ENCODE measurements at regions not wholly inside any gene's neighbourhood (a gene's known extent, or its start where the extent isn't known, plus 50 kb on each side); places are given as distances from the start of the nearest gene placed in this dataset.

DNA sequence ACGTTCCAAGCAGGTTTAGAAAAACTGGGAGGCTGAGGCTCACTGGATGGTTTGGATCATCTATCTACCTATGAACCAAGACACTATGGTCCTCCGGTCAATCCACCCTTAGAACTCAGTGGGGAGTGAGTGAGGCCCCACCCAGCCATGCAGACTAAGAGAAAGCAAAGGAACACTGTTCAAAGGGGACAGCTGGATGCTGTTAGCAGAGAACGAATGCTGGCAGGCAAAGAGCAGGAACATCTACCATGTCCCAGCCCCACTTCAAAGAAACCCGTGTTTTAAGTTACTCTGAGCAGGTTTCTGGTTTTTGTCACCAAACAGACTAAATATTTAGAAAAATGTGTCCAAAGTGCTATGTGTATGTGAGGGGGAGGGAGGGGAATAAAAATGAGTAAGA, 183.4 kb upstream of the XYLT1 start:
- Histone ChIP-seq H3K4me3 (no peak overlapping the region), H3K36me3 (ENCODE audit: insufficient read depth, low read length) (no peaks in the 10 kb centered on the region), H3K9me3 (ENCODE audit: low read depth, low read length) (no peaks in the 10 kb centered on the region), H3K27ac (no peak overlapping the region), H3K9ac (ENCODE audit: insufficient read length) (no peak overlapping the region)
- DNase-seq (ENCODE audit: low read depth, low spot score): no peak
- TF ChIP-seq EZH2 (IDR thresholded peaks at IDR 0.05) (no peak), POLR2AphosphoS5 (IDR thresholded peaks at IDR 0.05; ENCODE audit: borderline replicate concordance, low read depth, low read length) (no peak), FOXP2 (optimal IDR thresholded peaks at IDR 0.05; ENCODE audit: control extremely low read depth, extremely low read length, insufficient read depth) (no peak)

GRCh38 chr16:17647879-17648872, 177.4 kb upstream of the XYLT1 start:
- no peak overlapping the region for H3K9ac ChIP-seq (ENCODE audit: insufficient read length)
- TF ChIP-seq FOXP2 (optimal IDR thresholded peaks at IDR 0.05; ENCODE audit: control extremely low read depth, extremely low read length, insufficient read depth) (no peak), EZH2 (IDR thresholded peaks at IDR 0.05) (no peak), POLR2AphosphoS5 (IDR thresholded peaks at IDR 0.05; ENCODE audit: borderline replicate concordance, low read depth, low read length) (no peak)
- no peak for DNase-seq (ENCODE audit: low read depth, low spot score)
- H3K9me3 ChIP-seq (ENCODE audit: low read depth, low read length): no peaks in the 10 kb centered on the region
- H3K27ac ChIP-seq: no peak overlapping the region
- no peak overlapping the region for H3K4me3 ChIP-seq
- H3K36me3 ChIP-seq (ENCODE audit: insufficient read depth, low read length): no peaks in the 10 kb centered on the region

DNA sequence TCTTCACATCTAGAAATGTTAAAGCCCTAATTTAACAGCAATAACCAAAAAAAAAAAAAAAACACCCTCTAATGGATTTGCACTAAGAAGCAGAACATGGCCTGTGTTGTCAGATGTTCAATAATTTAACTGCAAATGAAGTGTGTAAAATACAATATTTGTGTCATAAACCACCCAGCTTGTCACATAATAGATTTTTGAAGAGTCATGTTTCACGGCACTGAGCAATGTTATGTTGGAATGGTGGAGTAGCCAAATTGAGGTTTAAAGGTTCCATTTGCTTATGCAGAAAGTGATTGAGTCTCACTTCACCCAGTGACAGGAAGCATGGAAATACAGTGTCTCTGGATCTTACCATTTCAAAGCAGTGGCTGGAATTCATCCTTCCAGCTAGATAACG, 173.2 kb upstream of the XYLT1 start:
- TF ChIP-seq FOXP2 (optimal IDR thresholded peaks at IDR 0.05; ENCODE audit: control extremely low read depth, extremely low read length, insufficient read depth) (no peak), POLR2AphosphoS5 (IDR thresholded peaks at IDR 0.05; ENCODE audit: borderline replicate concordance, low read depth, low read length) (no peak), EZH2 (IDR thresholded peaks at IDR 0.05) (no peak)
- H3K36me3 ChIP-seq (ENCODE audit: insufficient read depth, low read length): no peaks in the 10 kb centered on the region
- H3K4me3 ChIP-seq: no peak overlapping the region
- no peaks in the 10 kb centered on the region for H3K9me3 ChIP-seq (ENCODE audit: low read depth, low read length)
- no peak overlapping the region for H3K27ac ChIP-seq
- H3K9ac ChIP-seq (ENCODE audit: insufficient read length): no peak overlapping the region
- no peak for DNase-seq (ENCODE audit: low read depth, low spot score)

- no peak overlapping the region for H3K9ac ChIP-seq (ENCODE audit: insufficient read length)
- H3K36me3 ChIP-seq (ENCODE audit: insufficient read depth, low read length): no peaks in the 10 kb centered on the region
- H3K27ac ChIP-seq: no peak overlapping the region
- H3K9me3 ChIP-seq (ENCODE audit: low read depth, low read length): no peaks in the 10 kb centered on the region
- no peak for DNase-seq (ENCODE audit: low read depth, low spot score)
- no peak overlapping the region for H3K4me3 ChIP-seq
- TF ChIP-seq POLR2AphosphoS5 (IDR thresholded peaks at IDR 0.05; ENCODE audit: borderline replicate concordance, low read depth, low read length) (no peak), FOXP2 (optimal IDR thresholded peaks at IDR 0.05; ENCODE audit: control extremely low read depth, extremely low read length, insufficient read depth) (no peak), EZH2 (IDR thresholded peaks at IDR 0.05) (no peak)
These were observed 171.2 kb upstream of the XYLT1 start for GRCh38 chr16:17641990-17642389.

DNA sequence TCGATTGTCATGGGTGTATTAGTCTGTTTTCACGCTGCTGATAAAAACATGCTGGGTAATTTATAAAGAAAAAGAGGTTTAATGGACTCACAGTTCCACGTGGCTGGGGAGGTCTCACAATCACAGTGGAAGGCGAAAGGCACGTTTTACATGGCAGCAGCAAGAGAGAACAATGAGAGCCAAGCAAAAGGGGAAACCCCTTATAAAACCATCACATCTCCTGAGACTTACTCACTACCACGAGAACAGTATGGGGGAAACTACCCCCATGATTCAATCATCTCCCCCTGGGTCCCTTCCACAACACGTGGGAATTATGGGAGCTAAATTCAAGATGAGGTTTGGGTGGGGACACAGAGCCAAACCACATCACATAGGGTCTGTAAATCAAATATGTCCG, 167.4 kb upstream of the XYLT1 start:
- no peak for TF ChIP-seq FOXP2 (optimal IDR thresholded peaks at IDR 0.05; ENCODE audit: control extremely low read depth, extremely low read length, insufficient read depth)
- TF ChIP-seq EZH2 (IDR thresholded peaks at IDR 0.05): no peak
- H3K4me3 ChIP-seq: no peak overlapping the region
- no peak for DNase-seq (ENCODE audit: low read depth, low spot score)

DNA sequence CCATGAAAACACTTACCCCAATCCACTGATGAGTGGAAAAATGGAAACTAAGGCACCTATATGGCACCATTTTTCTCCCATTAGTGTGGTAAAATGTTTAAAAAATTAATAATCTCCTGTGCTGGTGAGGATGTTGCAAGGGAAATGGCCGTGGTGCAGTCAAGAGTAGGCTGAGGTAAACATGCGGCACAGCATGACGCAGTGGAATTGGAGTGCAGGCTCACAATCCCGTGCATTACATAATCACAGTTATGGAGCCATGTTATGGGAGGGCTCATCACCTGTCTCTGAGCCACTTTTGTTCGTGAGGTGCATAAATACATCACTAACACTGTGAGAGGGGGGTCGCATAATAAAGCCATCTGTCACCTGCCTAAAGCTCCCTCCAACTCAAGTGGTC, 164.4 kb upstream of the XYLT1 start:
- H3K27ac ChIP-seq: no peak overlapping the region
- no peaks in the 10 kb centered on the region for H3K9me3 ChIP-seq (ENCODE audit: low read depth, low read length)
- no peak for DNase-seq (ENCODE audit: low read depth, low spot score)
- TF ChIP-seq FOXP2 (optimal IDR thresholded peaks at IDR 0.05; ENCODE audit: control extremely low read depth, extremely low read length, insufficient read depth) (no peak), POLR2AphosphoS5 (IDR thresholded peaks at IDR 0.05; ENCODE audit: borderline replicate concordance, low read depth, low read length) (no peak), EZH2 (IDR thresholded peaks at IDR 0.05) (no peak)
- H3K4me3 ChIP-seq: no peak overlapping the region
- H3K36me3 ChIP-seq (ENCODE audit: insufficient read depth, low read length): no peaks in the 10 kb centered on the region
- no peak overlapping the region for H3K9ac ChIP-seq (ENCODE audit: insufficient read length)

More for the DNA sequence above, 167.4 kb upstream of the XYLT1 start:
- no peak overlapping the region for H3K9ac ChIP-seq (ENCODE audit: insufficient read length)
- no peaks in the 10 kb centered on the region for H3K9me3 ChIP-seq (ENCODE audit: low read depth, low read length)
- no peak overlapping the region for H3K27ac ChIP-seq
- H3K36me3 ChIP-seq (ENCODE audit: insufficient read depth, low read length): no peaks in the 10 kb centered on the region

- TF ChIP-seq FOXP2 (optimal IDR thresholded peaks at IDR 0.05; ENCODE audit: control extremely low read depth, extremely low read length, insufficient read depth): no peak
- no peak for TF ChIP-seq EZH2 (IDR thresholded peaks at IDR 0.05)
- no peak for TF ChIP-seq POLR2AphosphoS5 (IDR thresholded peaks at IDR 0.05; ENCODE audit: borderline replicate concordance, low read depth, low read length)
- H3K4me3 ChIP-seq: no peak overlapping the region
- H3K36me3 ChIP-seq (ENCODE audit: insufficient read depth, low read length): no peaks in the 10 kb centered on the region
- H3K9ac ChIP-seq (ENCODE audit: insufficient read length): no peak overlapping the region
- H3K9me3 ChIP-seq (ENCODE audit: low read depth, low read length): no peaks in the 10 kb centered on the region
- no peak for DNase-seq (ENCODE audit: low read depth, low spot score)
- H3K27ac ChIP-seq: no peak overlapping the region
These were observed 162.6 kb upstream of the XYLT1 start for GRCh38 chr16:17633181-17633951.

DNA sequence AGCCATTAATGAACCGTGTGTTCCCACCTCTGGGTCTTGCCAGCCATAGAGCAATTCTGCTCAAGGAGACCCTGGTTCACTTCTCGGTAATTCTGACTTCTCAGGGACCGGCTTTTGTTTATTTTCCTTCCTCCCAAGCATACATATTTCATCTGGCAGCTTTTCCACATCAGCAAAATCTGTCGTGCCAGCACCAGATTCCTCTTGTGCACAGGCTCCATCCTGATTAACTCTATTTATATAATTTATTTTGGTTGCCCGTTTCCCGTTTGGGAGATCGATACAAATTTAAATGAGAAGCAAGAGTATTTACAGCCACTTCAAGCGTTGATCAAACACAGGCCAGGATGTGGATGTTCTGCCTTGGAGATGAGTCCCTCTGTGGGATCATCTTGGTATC, 161.9 kb upstream of the XYLT1 start:
- Histone ChIP-seq H3K9ac (ENCODE audit: insufficient read length) (no peak overlapping the region), H3K36me3 (ENCODE audit: insufficient read depth, low read length) (no peaks in the 10 kb centered on the region), H3K27ac (no peak overlapping the region), H3K9me3 (ENCODE audit: low read depth, low read length) (no peaks in the 10 kb centered on the region), H3K4me3 (no peak overlapping the region)
- no peak for TF ChIP-seq POLR2AphosphoS5 (IDR thresholded peaks at IDR 0.05; ENCODE audit: borderline replicate concordance, low read depth, low read length)
- TF ChIP-seq EZH2 (IDR thresholded peaks at IDR 0.05): no peak
- TF ChIP-seq FOXP2 (optimal IDR thresholded peaks at IDR 0.05; ENCODE audit: control extremely low read depth, extremely low read length, insufficient read depth): no peak
- no peak for DNase-seq (ENCODE audit: low read depth, low spot score)

Data from SK-N-MC (cell line).